Left lung (tissue), 4 donors: ENCODE measurements at regions not wholly inside any gene's neighbourhood (a gene's known extent, or its start where the extent isn't known, plus 50 kb on each side); places are given as distances from the start of the nearest gene placed in this dataset.
"Not testable (repeated sequence)": the region's sequence is repeated elsewhere in the genome, so short reads cannot be mapped to it uniquely, and the experiment has no call there.

Experiments
- ATAC-seq: fragments of 200-7000 bp; cut with Tn5 transposase; one replicate; pipeline ENCODE4 v1.9.1; 2020; ENCODE audit warnings: moderate library complexity
- DNase-seq, 4 donors: peaks; one replicate each; pipeline ENCODE4 v3.0.0-alpha.2; 2013 to 2020
- H3K27ac ChIP-seq, 2 donors: fragments of 200-600 bp; sonication (generic) in 1 of 2; one replicate each; pipeline versions ENCODE4 v1.5.0 to v1.8.0; 2020 to 2021
- H3K27me3 ChIP-seq, 2 donors: fragments of 200-600 bp; sonication (generic) in 1 of 2; one replicate each; pipeline versions ENCODE4 v1.5.0 to v1.8.0; 2020 to 2021
- H3K36me3 ChIP-seq, 2 donors: fragments of 200-600 bp; sonication (generic) in 1 of 2; one replicate each; pipeline versions ENCODE4 v1.5.0 to v1.8.0; 2020 to 2021
- H3K4me1 ChIP-seq, 2 donors: fragments of 200-600 bp; one replicate each; pipeline ENCODE4 v1.8.0; 2021
- H3K4me3 ChIP-seq, 2 donors: fragments of 200-600 bp; sonication (generic) in 1 of 2; one replicate each; pipeline versions ENCODE4 v1.5.0 to v1.8.0; 2020 to 2021; ENCODE audit warnings: mild to moderate bottlenecking in 1 of 2
- H3K9me3 ChIP-seq, 2 donors: fragments of 200-600 bp; sonication (generic) in 1 of 2; one replicate each; pipeline versions ENCODE4 v1.5.0 to v1.8.0; 2020 to 2021
- CTCF ChIP-seq, 2 donors: fragments of 200-600 bp; sonication (generic) in 1 of 2; IDR thresholded peaks; one replicate each; pipeline versions ENCODE4 v1.5.0 to v1.8.0; 2021; ENCODE audit warnings: antibody characterized with exemption in 2 of 2
- intact Hi-C, 2 donors: fragments of 100-400 bp; cut with DNase I; formaldehyde crosslinking; loops; one replicate each; pipeline versions ENCODE4 v1.11.2 to v1.14.2; 2022
- donor health status: DM: no; HTN: yes; CAD: no.
- donor health status: DM: no; HTN: no; CAD: no.

GRCh38 chr10:120789303-120790203 lies 61.6 kb upstream of the WDR11 start:
- Histone ChIP-seq H3K9me3 (no peaks in the 10 kb centered on the region), H3K27ac (no peak overlapping the region), H3K4me1 (peaks cover 0 to 13% of the 10 kb centered on the region in 2 donors), H3K36me3 (no peaks in the 10 kb centered on the region), H3K27me3 (no peaks in the 10 kb centered on the region), H3K4me3 (no peak overlapping the region)
- DNase-seq (no peak), ATAC-seq (peak; percentile 26)
- intact Hi-C loops = no loop called here
- no peak for TF ChIP-seq CTCF (IDR thresholded peaks at IDR 0.05)

- no peaks in the 10 kb centered on the region for H3K27me3 ChIP-seq
- peaks cover 0 to 13% of the 10 kb centered on the region in 2 donors for H3K4me1 ChIP-seq
- intact Hi-C loops = no loop called here
- no peaks in the 10 kb centered on the region for H3K36me3 ChIP-seq
- H3K27ac ChIP-seq = no peak overlapping the region
- H3K4me3 ChIP-seq = no peak overlapping the region
- no peak for TF ChIP-seq CTCF (IDR thresholded peaks at IDR 0.05)
- DNase-seq (no peak), ATAC-seq (no peak)
- H3K9me3 ChIP-seq = no peaks in the 10 kb centered on the region
Measured at GRCh38 chr10:120791316-120791715, 59.8 kb upstream of the WDR11 start.

- no peaks in the 10 kb centered on the region for H3K36me3 ChIP-seq
- no peak overlapping the region for H3K27ac ChIP-seq
- intact Hi-C loops = no loop called here
- TF ChIP-seq CTCF (IDR thresholded peaks at IDR 0.05) = no peak
- H3K4me1 ChIP-seq = peaks cover 0 to 13% of the 10 kb centered on the region in 2 donors
- ATAC-seq = no peak
- no peaks in the 10 kb centered on the region for H3K27me3 ChIP-seq
- no peak overlapping the region for H3K4me3 ChIP-seq
- DNase-seq = no peak
- no peaks in the 10 kb centered on the region for H3K9me3 ChIP-seq
Measured at GRCh38 chr10:120793088-120793487, 58.1 kb upstream of the WDR11 start.

GRCh38 chr10:120794390-120794789 lies 56.8 kb upstream of the WDR11 start:
- no peaks in the 10 kb centered on the region for H3K36me3 ChIP-seq
- TF ChIP-seq CTCF (IDR thresholded peaks at IDR 0.05) = no peak
- DNase-seq (no peak), ATAC-seq (no peak)
- no peaks in the 10 kb centered on the region for H3K27me3 ChIP-seq
- H3K4me1 ChIP-seq = peaks cover 0 to 9% of the 10 kb centered on the region in 2 donors
- H3K27ac ChIP-seq = no peak overlapping the region
- intact Hi-C loops = no loop called here
- no peaks in the 10 kb centered on the region for H3K9me3 ChIP-seq
- H3K4me3 ChIP-seq = no peak overlapping the region

GRCh38 chr10:120798276-120798675 lies 52.9 kb upstream of the WDR11 start:
- intact Hi-C loops, DNase-seq, ATAC-seq, H3K27ac ChIP-seq, H3K36me3 ChIP-seq, H3K27me3 ChIP-seq, H3K9me3 ChIP-seq, H3K4me3 ChIP-seq, H3K4me1 ChIP-seq: not testable (repeated sequence)
